SK-N-SH (cell line): ENCODE measurements at regions not wholly inside any gene's neighbourhood (a gene's known extent, or its start where the extent isn't known, plus 50 kb on each side); places are given as distances from the start of the nearest gene placed in this dataset.

Experiments used
- CTCF ChIA-PET: fragments of 300-600, 350-600 bp; formaldehyde crosslinking; extraction: SDS; loops from one replicate; lab custom pipeline; 2021; lab: Yijun Ruan, JAX
- POLR2A ChIA-PET: fragments of 350-600 bp; sonication (Branson Sonifier 250); formaldehyde crosslinking; extraction: SDS; loops from one replicate; lab custom pipeline; 2020; ENCODE audit warnings: antibody characterized with exemption, inconsistent platforms; lab: Yijun Ruan, JAX
- DNase-seq: peaks from one replicate; pipeline ENCODE4 v3.0.0; 2012
- H2AFZ ChIP-seq: fragments of 200-600 bp; sonication (generic); 2 replicates; pipeline ENCODE4 v1.8.1; 2016; ENCODE audit warnings: antibody characterized with exemption, mild to moderate bottlenecking, low read depth
- H3F3A ChIP-seq: fragments of 200-600 bp; sonication (generic); replicated peaks from 2 replicates; pipeline ENCODE3; 2016; ENCODE audit warnings: antibody characterized with exemption, mild to moderate bottlenecking; ENCODE audit not compliant: insufficient read depth
- H3K27ac ChIP-seq, 2 experiments: fragments of 200-500 bp in 1 of 2; fragments of 200-600 bp in 1 of 2; sonication (Bioruptor generic) in 1 of 2; sonication (generic), shearing (Covaris generic) in 1 of 2; 2 replicates each; pipeline versions ENCODE4 v1.5.1 to v1.6.1; 2014 to 2016; ENCODE audit warnings: low read depth in 2 of 2, inconsistent platforms in 1 of 2, low read length in 1 of 2, mild to moderate bottlenecking in 1 of 2, mixed read lengths in 1 of 2
- H3K27me3 ChIP-seq: fragments of 200-600 bp; sonication (generic), shearing (Covaris generic); 2 replicates; pipeline ENCODE4 v1.6.1; 2016; ENCODE audit warnings: mixed run types; ENCODE audit not compliant: insufficient read depth
- H3K36me3 ChIP-seq, 2 experiments: fragments of 200-500 bp in 1 of 2; fragments of 200-600 bp in 1 of 2; sonication (Bioruptor generic) in 1 of 2; sonication (generic) in 1 of 2; replicated peaks in 1 of 2; 2 replicates each; pipeline versions ENCODE3 to v1.5.1; 2014 to 2016; ENCODE audit warnings: low read length in 1 of 2, mild to moderate bottlenecking in 1 of 2; ENCODE audit not compliant: insufficient read depth in 2 of 2, control insufficient read depth in 1 of 2
- H3K4me1 ChIP-seq, 2 experiments: fragments of 200-500 bp in 1 of 2; fragments of 200-600 bp in 1 of 2; sonication (Bioruptor generic) in 1 of 2; sonication (generic), shearing (Covaris generic) in 1 of 2; 2 replicates each; pipeline versions ENCODE4 v1.5.1 to v1.6.1; 2014 to 2016; ENCODE audit warnings: low read depth in 1 of 2, low read length in 1 of 2, mixed run types in 1 of 2; ENCODE audit not compliant: insufficient read depth in 2 of 2, control insufficient read depth in 1 of 2
- H3K4me2 ChIP-seq: fragments of 200-600 bp; sonication (generic), shearing (Covaris generic); 2 replicates; pipeline ENCODE4 v1.6.1; 2017; ENCODE audit warnings: mixed run types
- H3K4me3 ChIP-seq, 2 experiments: fragments of 200-500 bp in 1 of 2; fragments of 200-600 bp in 1 of 2; sonication (Bioruptor generic) in 1 of 2; sonication (generic), shearing (Covaris generic) in 1 of 2; 2 replicates each; pipeline versions ENCODE4 v1.5.1 to v1.8.1; 2014 to 2016; ENCODE audit warnings: low read depth in 2 of 2, inconsistent platforms in 1 of 2, low read length in 1 of 2, mild to moderate bottlenecking in 1 of 2, mixed read lengths in 1 of 2, moderate library complexity in 1 of 2
- H3K79me2 ChIP-seq: fragments of 200-600 bp; sonication (generic); 2 replicates; pipeline ENCODE4 v1.8.1; 2017; ENCODE audit warnings: mild to moderate bottlenecking; ENCODE audit not compliant: insufficient read depth
- H3K9ac ChIP-seq: fragments of 200-600 bp; sonication (generic); 2 replicates; pipeline ENCODE4 v1.6.1; 2017; ENCODE audit warnings: mixed run types
- H3K9me2 ChIP-seq: fragments of 200-600 bp; sonication (generic); 2 replicates; pipeline ENCODE4 v1.6.1; 2017; ENCODE audit warnings: mixed run types
- H3K9me3 ChIP-seq: fragments of 200-600 bp; sonication (generic); 2 replicates; pipeline ENCODE4 v1.6.1; 2017; ENCODE audit warnings: mixed run types, mild to moderate bottlenecking, moderate library complexity
- H4K20me1 ChIP-seq: fragments of 200-600 bp; sonication (generic); 2 replicates; pipeline ENCODE4 v1.6.1; 2017; ENCODE audit warnings: mild to moderate bottlenecking, mixed run types; ENCODE audit not compliant: insufficient read depth
- FOXJ3 ChIP-seq: sonication (generic); formaldehyde crosslinking; IDR thresholded peaks from 2 replicates; pipeline ENCODE4 v1.5.1; 2020; ENCODE audit warnings: mild to moderate bottlenecking, missing genetic modification reagents
- FOXM1 ChIP-seq: IDR thresholded peaks from 2 replicates; pipeline ENCODE4 v1.4.0; 2012; ENCODE audit warnings: low read depth, mild to moderate bottlenecking
- GABPA ChIP-seq: IDR thresholded peaks from 2 replicates; pipeline ENCODE4 v1.4.0; 2012; ENCODE audit warnings: low read depth, mild to moderate bottlenecking
- GATA2 ChIP-seq: sonication (generic); formaldehyde crosslinking; IDR thresholded peaks from 2 replicates; pipeline ENCODE4 v1.5.0; 2020; ENCODE audit warnings: mild to moderate bottlenecking, missing genetic modification reagents
- MEF2A ChIP-seq: IDR thresholded peaks from 2 replicates; pipeline ENCODE4 v1.4.0; 2012; ENCODE audit warnings: low read depth, borderline replicate concordance
- MXI1 ChIP-seq: IDR thresholded peaks from 2 replicates; pipeline ENCODE4 v1.6.1; 2012; ENCODE audit warnings: mild to moderate bottlenecking, low read depth, low read length, improper control_type of control experiment
- PBX3 ChIP-seq: IDR thresholded peaks from 2 replicates; pipeline ENCODE4; 2012
- POLR2AphosphoS5 ChIP-seq: IDR thresholded peaks from 2 replicates; pipeline ENCODE4 v1.6.1; 2012; ENCODE audit warnings: low read depth, low read length
- RAD21 ChIP-seq: IDR thresholded peaks from 2 replicates; pipeline ENCODE4 v1.6.1; 2012; ENCODE audit warnings: mild to moderate bottlenecking, low read length
- REST ChIP-seq: IDR thresholded peaks from 2 replicates; pipeline ENCODE4 v1.6.1; 2012; ENCODE audit warnings: mild to moderate bottlenecking, low read depth, low read length, moderate library complexity
- RFX5 ChIP-seq: IDR thresholded peaks from 2 replicates; pipeline ENCODE4 v1.6.1; 2012; ENCODE audit warnings: mild to moderate bottlenecking, improper control_type of control experiment, low read length
- RXRA ChIP-seq: IDR thresholded peaks from 2 replicates; pipeline ENCODE4 v1.4.0; 2012; ENCODE audit warnings: low read depth, mild to moderate bottlenecking, borderline replicate concordance
- SIN3A ChIP-seq: IDR thresholded peaks from 2 replicates; pipeline ENCODE4 v1.6.1; 2012; ENCODE audit warnings: low read depth, mild to moderate bottlenecking, low read length, moderate library complexity, borderline replicate concordance
- SMC3 ChIP-seq: IDR thresholded peaks from 2 replicates; pipeline ENCODE4 v1.6.1; 2012; ENCODE audit warnings: low read depth, low read length, improper control_type of control experiment
- TCF12 ChIP-seq: IDR thresholded peaks from 2 replicates; pipeline ENCODE4 v1.4.0; 2012
- WGBS: methylation state at CpG from one replicate; pipeline ENCODE4 v1.1.6; 2017; ENCODE audit warnings: low lambda C conversion rate; 5-methylcytosine and 5-hydroxymethylcytosine counted together
- TF ChIP-seq, protein P1 (sequence below): IDR thresholded peaks from 2 replicates; pipeline ENCODE4 v1.4.0; 2012; ENCODE audit warnings: low read depth, borderline replicate concordance
- TF ChIP-seq, protein P2 (sequence below): IDR thresholded peaks from 2 replicates; pipeline ENCODE4 v1.4.0; 2012; ENCODE audit warnings: low read depth

DNA sequence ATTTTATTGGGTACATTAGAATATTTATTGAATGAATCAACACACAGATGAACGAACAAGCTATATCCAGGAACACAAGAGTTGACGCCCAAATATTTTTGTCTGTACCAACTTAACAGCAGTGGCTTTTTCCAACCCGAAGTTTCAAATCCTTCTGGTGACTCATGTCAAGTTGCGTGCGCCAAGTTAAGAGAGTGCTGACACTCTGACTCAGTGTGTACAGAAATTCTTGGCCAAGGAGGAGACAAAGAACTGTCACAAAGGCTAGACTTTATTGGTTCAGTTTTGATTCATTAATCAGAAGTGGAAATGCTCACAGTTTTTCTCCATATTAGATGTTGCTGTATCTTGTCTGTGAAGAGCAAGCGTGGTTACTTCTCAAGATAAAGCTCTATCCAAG, 59.6 kb upstream of the TSC22D2 start (continued):
- peak; percentile 80; the same call in 1 of the 2 replicates for TF ChIP-seq RXRA
- TF ChIP-seq, protein P1, sequence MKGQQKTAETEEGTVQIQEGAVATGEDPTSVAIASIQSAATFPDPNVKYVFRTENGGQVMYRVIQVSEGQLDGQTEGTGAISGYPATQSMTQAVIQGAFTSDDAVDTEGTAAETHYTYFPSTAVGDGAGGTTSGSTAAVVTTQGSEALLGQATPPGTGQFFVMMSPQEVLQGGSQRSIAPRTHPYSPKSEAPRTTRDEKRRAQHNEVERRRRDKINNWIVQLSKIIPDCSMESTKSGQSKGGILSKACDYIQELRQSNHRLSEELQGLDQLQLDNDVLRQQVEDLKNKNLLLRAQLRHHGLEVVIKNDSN: no peak
- TF ChIP-seq TCF12: peak; percentile 87
- no peak for TF ChIP-seq GATA2 (CRISPR knock-in tag)
- no peak for TF ChIP-seq MEF2A
- peak; percentile 57; the same call in 1 of the 2 replicates for TF ChIP-seq FOXM1

- 75% methylated on average over 10 of the region's 10 CpGs for WGBS
- peaks cover 14 to 33% of the 10 kb centered on the region in 2 experiments for H3K4me1 ChIP-seq
- H3K9me2 ChIP-seq: no peaks in the 10 kb centered on the region
- H3K9ac ChIP-seq: no peak overlapping the region
- DNase-seq: no peak
- no peak overlapping the region; the same call in 1 of the 2 replicates for H2AFZ ChIP-seq
- TF ChIP-seq FOXJ3 (CRISPR knock-in tag): no peak
- TF ChIP-seq TCF12: peak; percentile 51; the same call in 1 of the 2 replicates
- H4K20me1 ChIP-seq: no peaks in the 10 kb centered on the region
- no peaks in the 10 kb centered on the region for H3K9me3 ChIP-seq
- ChIA-PET POLR2A (no interaction called here), CTCF (interaction anchor here (0.6 to 1.2 kb wide), 3 partner anchors 10 to 148 kb away, joined by 3 to 4 read pairs (median 3); no protein-coding TSS in a partner anchor)
- peaks cover 12% of the 10 kb centered on the region for H3F3A ChIP-seq
- H3K4me3 ChIP-seq: no peak overlapping the region
- H3K27ac ChIP-seq: peak overlapping the region; percentile 60 to 71
- peak overlapping the region; percentile 10; the same call in 1 of the 2 replicates for H3K4me2 ChIP-seq
- H3K36me3 ChIP-seq: no peaks in the 10 kb centered on the region
- H3K79me2 ChIP-seq: no peaks in the 10 kb centered on the region
- no peaks in the 10 kb centered on the region for H3K27me3 ChIP-seq
These were observed 60.9 kb upstream of the TSC22D2 start for GRCh38 chr3:150346981-150347863.

GRCh38 chr3:150346266-150346665, 61.8 kb upstream of the TSC22D2 start:
- 91% methylated on average over 6 of the region's 6 CpGs for WGBS
- ChIA-PET CTCF (no interaction called here), POLR2A (no interaction called here)
- peaks cover 20 to 33% of the 10 kb centered on the region in 2 experiments for H3K4me1 ChIP-seq
- no peaks in the 10 kb centered on the region for H3K79me2 ChIP-seq
- no peak overlapping the region for H3K4me2 ChIP-seq
- no peaks in the 10 kb centered on the region for H3K27me3 ChIP-seq
- no peak overlapping the region for H2AFZ ChIP-seq
- H4K20me1 ChIP-seq: no peaks in the 10 kb centered on the region
- no peak for DNase-seq
- no peak overlapping the region for H3K4me3 ChIP-seq
- peaks cover 5% of the 10 kb centered on the region for H3F3A ChIP-seq
- H3K9ac ChIP-seq: no peak overlapping the region
- peak overlapping the region in 1 of 2 experiments; percentile 60; a peak in 2 of 4 replicates for H3K27ac ChIP-seq
- H3K9me2 ChIP-seq: no peaks in the 10 kb centered on the region
- H3K36me3 ChIP-seq: no peaks in the 10 kb centered on the region
- no peaks in the 10 kb centered on the region for H3K9me3 ChIP-seq
- TF ChIP-seq PBX3 (no peak), SIN3A (no peak), POLR2AphosphoS5 (no peak), RFX5 (no peak), GABPA (no peak), SMC3 (no peak), RAD21 (no peak), REST (no peak), MXI1 (no peak), TCF12 (no peak)
- TF ChIP-seq, protein P2, sequence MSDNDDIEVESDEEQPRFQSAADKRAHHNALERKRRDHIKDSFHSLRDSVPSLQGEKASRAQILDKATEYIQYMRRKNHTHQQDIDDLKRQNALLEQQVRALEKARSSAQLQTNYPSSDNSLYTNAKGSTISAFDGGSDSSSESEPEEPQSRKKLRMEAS: no peak
